ENCODE measurements at regions not wholly inside any gene's neighbourhood (a gene's known extent, or its start where the extent isn't known, plus 50 kb on each side); places are given as distances from the start of the nearest gene placed in this dataset.

DNA sequence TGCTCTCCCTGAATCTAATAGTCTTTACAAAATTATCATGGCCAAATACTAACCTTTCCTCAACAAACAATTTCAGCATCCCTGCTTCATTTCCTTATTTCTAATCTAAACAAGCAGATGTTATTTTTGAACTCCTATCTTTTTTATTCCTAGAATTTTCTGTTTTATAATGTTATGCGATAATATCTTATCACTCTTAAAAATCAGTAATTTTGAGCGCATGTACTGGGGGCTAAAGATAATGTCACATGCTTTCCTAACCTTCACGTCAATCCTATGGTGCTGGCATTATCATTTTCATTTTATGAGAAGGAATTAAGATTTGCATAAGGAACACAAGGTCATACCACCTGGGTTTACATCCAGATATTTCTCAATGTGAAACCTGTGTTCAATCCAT is 648.0 kb downstream of the BRINP1 start:
- no peak for DNase-seq
- H3K4me1 ChIP-seq, result no peaks in the 10 kb centered on the region
- H3K4me3 ChIP-seq (ENCODE audit: low read depth, low read length), result no peak overlapping the region
- no peaks in the 10 kb centered on the region for H3K27me3 ChIP-seq
- H3K9me3 ChIP-seq, result no peaks in the 10 kb centered on the region
- H3K36me3 ChIP-seq, result no peaks in the 10 kb centered on the region
- TF ChIP-seq, protein P1, sequence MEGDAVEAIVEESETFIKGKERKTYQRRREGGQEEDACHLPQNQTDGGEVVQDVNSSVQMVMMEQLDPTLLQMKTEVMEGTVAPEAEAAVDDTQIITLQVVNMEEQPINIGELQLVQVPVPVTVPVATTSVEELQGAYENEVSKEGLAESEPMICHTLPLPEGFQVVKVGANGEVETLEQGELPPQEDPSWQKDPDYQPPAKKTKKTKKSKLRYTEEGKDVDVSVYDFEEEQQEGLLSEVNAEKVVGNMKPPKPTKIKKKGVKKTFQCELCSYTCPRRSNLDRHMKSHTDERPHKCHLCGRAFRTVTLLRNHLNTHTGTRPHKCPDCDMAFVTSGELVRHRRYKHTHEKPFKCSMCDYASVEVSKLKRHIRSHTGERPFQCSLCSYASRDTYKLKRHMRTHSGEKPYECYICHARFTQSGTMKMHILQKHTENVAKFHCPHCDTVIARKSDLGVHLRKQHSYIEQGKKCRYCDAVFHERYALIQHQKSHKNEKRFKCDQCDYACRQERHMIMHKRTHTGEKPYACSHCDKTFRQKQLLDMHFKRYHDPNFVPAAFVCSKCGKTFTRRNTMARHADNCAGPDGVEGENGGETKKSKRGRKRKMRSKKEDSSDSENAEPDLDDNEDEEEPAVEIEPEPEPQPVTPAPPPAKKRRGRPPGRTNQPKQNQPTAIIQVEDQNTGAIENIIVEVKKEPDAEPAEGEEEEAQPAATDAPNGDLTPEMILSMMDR (IDR thresholded peaks at IDR 0.05; ENCODE audit: low read depth, low read length), result no peak

DNA sequence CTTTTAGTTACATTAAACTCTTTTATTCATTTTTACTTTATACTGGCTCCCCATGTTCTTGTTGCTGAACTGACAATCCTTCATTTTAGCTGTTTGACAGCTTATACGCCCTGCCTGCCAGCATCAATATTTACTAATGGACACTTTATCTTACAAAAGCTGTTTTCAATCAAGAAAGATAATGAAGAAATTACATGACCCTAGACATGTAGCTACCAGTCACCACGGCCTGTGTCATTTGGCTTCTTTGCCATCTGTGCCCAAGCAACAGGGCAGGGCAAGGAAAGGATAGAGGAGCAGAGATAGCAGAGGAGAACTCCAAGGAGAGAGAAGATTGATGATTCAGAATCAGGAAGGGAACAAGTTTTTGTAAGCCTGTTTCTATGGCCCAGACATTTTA is 647.3 kb downstream of the BRINP1 start:
- Histone ChIP-seq H3K27me3 (no peaks in the 10 kb centered on the region), H3K9me3 (no peaks in the 10 kb centered on the region), H3K4me1 (no peaks in the 10 kb centered on the region), H3K36me3 (no peaks in the 10 kb centered on the region), H3K4me3 (ENCODE audit: low read depth, low read length) (no peak overlapping the region)
- no peak for DNase-seq
- TF ChIP-seq, protein P1 (IDR thresholded peaks at IDR 0.05; ENCODE audit: low read depth, low read length), result no peak

DNA sequence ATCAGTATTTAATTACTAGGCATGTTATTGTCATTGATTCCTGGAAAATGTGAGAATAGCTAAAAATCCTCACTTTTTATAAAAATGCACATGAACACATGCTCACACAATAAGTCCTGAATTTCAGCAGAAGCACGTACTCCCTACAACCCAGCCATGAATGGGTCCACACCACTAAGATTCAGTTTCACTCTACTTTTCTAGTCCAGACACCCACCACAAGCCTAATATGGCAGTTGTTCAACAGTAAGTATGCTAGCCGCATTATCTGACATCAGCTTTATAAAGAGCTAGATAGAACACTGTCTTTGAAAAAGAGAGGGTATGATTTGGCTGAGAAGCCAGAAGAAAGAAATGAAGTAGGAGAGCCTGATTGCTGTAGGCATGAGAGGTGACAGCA is 639.3 kb downstream of the BRINP1 start:
- Histone ChIP-seq H3K27me3 (no peaks in the 10 kb centered on the region), H3K9me3 (no peaks in the 10 kb centered on the region; the same call in none of the 2 replicates), H3K36me3 (no peaks in the 10 kb centered on the region), H3K4me1 (no peaks in the 10 kb centered on the region), H3K4me3 (ENCODE audit: low read depth, low read length) (no peak overlapping the region)
- no peak for DNase-seq
- TF ChIP-seq, protein P1 (IDR thresholded peaks at IDR 0.05; ENCODE audit: low read depth, low read length), result no peak

DNA sequence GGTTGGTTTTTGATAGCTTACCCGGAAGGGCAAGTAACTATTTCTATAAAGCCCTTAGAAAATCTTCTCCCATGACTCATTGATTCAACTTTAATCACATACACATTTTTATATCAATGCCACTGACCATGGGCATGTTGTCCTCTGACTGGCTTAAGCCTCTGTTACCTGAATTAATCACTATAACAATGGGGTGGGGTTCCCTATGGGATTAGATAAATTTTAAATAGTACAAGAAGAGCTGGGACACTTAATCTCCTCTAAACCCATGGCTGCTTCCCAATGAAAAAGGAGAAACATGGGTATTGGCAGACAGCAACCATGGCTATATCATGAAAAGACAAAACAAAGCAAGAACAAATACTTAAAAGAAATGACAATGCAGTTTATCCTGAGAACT is 636.2 kb downstream of the BRINP1 start:
- Histone ChIP-seq H3K27me3 (no peaks in the 10 kb centered on the region), H3K4me3 (ENCODE audit: low read depth, low read length) (no peak overlapping the region), H3K9me3 (no peaks in the 10 kb centered on the region; the same call in none of the 2 replicates), H3K4me1 (no peaks in the 10 kb centered on the region), H3K36me3 (no peaks in the 10 kb centered on the region)
- no peak for DNase-seq
- TF ChIP-seq, protein P1 (IDR thresholded peaks at IDR 0.05; ENCODE audit: low read depth, low read length), result no peak

DNA sequence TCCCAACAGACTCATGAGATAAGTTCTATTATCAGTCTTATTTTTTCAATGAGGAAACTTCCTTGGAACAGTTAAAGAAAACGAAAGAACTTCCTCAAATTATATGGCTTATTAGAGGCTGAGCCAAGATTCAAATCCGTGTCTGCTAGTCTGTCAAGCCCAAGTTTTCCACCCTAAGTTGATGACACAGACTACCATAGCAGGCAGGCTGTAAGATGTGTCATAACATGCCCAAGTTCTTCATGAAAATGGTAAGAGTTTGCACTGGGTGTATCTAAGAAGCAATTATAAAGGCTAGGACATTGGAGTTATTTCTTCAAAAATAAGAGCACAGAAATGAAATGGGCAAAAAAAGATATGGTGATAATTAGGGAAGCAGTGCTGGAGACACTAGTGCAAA is 634.5 kb downstream of the BRINP1 start:
- no peaks in the 10 kb centered on the region for H3K27me3 ChIP-seq
- H3K9me3 ChIP-seq, result no peaks in the 10 kb centered on the region; the same call in none of the 2 replicates
- H3K4me3 ChIP-seq (ENCODE audit: low read depth, low read length), result no peak overlapping the region
- no peaks in the 10 kb centered on the region for H3K36me3 ChIP-seq
- no peaks in the 10 kb centered on the region for H3K4me1 ChIP-seq
- no peak for DNase-seq
- TF ChIP-seq, protein P1 (IDR thresholded peaks at IDR 0.05; ENCODE audit: low read depth, low read length), result no peak

DNA sequence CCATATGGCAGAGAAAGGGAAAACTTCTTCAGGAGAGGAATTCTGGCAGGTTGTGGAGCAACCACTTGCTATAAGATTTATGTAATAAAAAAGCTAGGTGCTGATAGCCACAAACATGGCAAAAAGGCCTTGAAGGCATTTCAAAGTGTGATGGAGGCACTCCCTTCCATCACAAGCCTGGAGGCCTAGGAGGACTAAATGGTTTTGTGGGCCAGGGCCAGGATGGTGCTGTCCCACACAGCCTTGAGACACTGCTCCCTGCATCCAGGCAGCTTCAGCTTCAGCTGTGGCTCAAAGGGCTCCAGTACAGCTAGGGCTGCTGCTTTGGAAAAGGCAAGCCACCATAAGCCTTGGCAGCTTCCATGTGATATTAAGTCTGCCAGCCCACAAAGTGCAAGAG is 632.8 kb downstream of the BRINP1 start:
- H3K4me3 ChIP-seq (ENCODE audit: low read depth, low read length), result no peak overlapping the region
- DNase-seq, result no peak
- TF ChIP-seq, protein P1 (IDR thresholded peaks at IDR 0.05; ENCODE audit: low read depth, low read length), result no peak
- H3K36me3 ChIP-seq, result no peaks in the 10 kb centered on the region
- no peaks in the 10 kb centered on the region for H3K27me3 ChIP-seq
- H3K9me3 ChIP-seq, result no peaks in the 10 kb centered on the region; the same call in none of the 2 replicates
- no peaks in the 10 kb centered on the region for H3K4me1 ChIP-seq

Measured in BE2C (cell line).